ENCODE measurements at regions not wholly inside any gene's neighbourhood (a gene's known extent, or its start where the extent isn't known, plus 50 kb on each side); places are given as distances from the start of the nearest gene placed in this dataset.

DNA sequence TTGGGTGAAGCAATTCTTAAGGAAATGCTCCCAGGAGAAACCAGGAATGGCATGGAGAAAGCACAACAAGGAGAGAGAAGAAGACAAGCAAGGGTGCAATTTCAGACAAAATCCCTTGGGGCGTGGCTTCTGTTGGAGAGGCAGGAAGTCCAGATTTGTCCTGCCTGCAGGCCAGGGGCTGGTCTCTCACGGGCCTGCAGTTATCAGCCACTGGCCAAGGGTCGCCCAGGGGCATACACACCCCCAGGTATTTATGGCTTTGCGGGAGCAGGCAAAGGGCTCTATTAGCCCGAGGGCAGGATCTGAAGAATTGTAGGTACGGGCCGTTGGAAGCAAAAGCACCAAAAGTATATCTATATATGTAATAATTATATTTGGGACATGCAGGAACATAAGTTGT is 87.7 kb downstream of the IYD start:
- no peak for DNase-seq
- no peak for ATAC-seq

DNA sequence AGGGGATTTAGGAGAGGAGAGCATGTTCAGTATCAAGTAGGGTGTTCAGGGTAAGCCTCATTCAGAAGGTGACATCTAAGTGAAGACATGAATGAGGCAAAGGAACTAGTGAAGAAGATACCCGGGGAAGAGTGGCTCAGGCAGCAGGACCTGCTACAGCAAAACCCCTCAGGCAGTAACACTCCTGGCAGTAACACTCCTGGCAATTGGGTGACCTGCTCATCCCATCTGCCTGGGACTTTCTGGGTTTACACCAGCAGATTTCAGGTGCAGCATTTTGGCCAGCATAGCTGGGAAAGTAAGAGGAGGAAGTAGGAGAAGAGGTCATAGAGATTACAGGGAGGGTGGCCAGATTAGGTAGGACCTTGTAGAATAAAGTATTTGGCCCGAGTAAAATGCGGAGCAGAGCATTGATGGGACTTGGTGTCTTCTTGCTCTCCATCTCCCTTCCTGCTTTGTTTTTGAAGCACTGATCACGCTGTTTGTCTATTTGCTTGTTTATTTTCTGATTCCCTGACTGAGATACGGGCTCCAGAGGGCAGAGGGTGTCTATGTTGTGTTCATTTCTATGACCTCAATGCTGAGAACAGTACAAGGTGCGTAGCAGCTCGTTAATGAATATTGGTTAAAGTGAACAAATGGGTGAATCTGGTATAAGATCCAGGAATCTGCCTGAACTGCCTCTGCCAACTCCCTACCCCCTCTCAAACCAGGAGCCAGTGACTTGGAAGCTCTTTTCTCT is 88.3 kb downstream of the IYD start:
- Histone ChIP-seq H3K36me3 (ENCODE audit: insufficient read depth in 1 of 2, low read depth in 1 of 2) (no peaks in the 10 kb centered on the region), H3K27ac (no peak overlapping the region), H3K4me3 (no peak overlapping the region), H3K9me3 (no peaks in the 10 kb centered on the region), H3K4me1 (no peaks in the 10 kb centered on the region), H3K27me3 (ENCODE audit: insufficient read depth in 3 of 3, low read length in 2 of 3) (no peaks in the 10 kb centered on the region)
- 80 to 87% (median 85%) methylated on average over 7 of the region's 7 CpGs for WGBS, 3 donors
- ATAC-seq (no peak), DNase-seq (no peak)
- TF ChIP-seq, protein P1, sequence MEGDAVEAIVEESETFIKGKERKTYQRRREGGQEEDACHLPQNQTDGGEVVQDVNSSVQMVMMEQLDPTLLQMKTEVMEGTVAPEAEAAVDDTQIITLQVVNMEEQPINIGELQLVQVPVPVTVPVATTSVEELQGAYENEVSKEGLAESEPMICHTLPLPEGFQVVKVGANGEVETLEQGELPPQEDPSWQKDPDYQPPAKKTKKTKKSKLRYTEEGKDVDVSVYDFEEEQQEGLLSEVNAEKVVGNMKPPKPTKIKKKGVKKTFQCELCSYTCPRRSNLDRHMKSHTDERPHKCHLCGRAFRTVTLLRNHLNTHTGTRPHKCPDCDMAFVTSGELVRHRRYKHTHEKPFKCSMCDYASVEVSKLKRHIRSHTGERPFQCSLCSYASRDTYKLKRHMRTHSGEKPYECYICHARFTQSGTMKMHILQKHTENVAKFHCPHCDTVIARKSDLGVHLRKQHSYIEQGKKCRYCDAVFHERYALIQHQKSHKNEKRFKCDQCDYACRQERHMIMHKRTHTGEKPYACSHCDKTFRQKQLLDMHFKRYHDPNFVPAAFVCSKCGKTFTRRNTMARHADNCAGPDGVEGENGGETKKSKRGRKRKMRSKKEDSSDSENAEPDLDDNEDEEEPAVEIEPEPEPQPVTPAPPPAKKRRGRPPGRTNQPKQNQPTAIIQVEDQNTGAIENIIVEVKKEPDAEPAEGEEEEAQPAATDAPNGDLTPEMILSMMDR (IDR thresholded peaks at IDR 0.05), result no peak
- intact Hi-C loops (cut with DNase I), result no loop called here

More for the DNA sequence above, 87.7 kb downstream of the IYD start:
- Histone ChIP-seq H3K36me3 (ENCODE audit: insufficient read depth in 1 of 2, low read depth in 1 of 2) (no peaks in the 10 kb centered on the region), H3K9me3 (no peaks in the 10 kb centered on the region), H3K4me3 (no peak overlapping the region), H3K27ac (no peak overlapping the region), H3K27me3 (ENCODE audit: insufficient read depth in 3 of 3, low read length in 2 of 3) (no peaks in the 10 kb centered on the region), H3K4me1 (no peaks in the 10 kb centered on the region)
- intact Hi-C loops (cut with DNase I), result no loop called here
- TF ChIP-seq, protein P1 (IDR thresholded peaks at IDR 0.05), result no peak
- 63 to 73% (median 69%) methylated on average over 7 of the region's 7 CpGs for WGBS, 3 donors

DNA sequence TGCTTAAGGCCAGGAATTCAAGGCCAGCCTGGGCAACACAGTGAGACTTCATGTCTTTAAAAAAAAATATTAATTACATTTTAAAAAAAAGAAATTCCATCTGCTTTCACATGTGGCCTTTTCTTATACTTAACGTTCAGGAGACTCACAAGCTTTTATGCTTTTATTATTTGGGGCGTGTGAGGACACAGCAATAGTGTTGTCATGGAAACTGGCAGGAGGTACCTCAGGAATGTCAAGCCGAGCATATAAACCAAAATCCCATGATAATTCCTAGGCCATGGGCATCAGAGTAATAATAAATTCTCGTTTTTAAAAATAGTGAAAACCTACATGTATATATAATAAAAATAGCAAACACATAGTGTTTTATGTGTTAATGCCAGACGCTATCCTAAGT is 89.8 kb downstream of the IYD start:
- WGBS, 3 donors, result 38 to 48% (median 46%) methylated on average over 5 of the region's 5 CpGs
- ATAC-seq, result no peak
- intact Hi-C loops (cut with DNase I), result no loop called here

DNA sequence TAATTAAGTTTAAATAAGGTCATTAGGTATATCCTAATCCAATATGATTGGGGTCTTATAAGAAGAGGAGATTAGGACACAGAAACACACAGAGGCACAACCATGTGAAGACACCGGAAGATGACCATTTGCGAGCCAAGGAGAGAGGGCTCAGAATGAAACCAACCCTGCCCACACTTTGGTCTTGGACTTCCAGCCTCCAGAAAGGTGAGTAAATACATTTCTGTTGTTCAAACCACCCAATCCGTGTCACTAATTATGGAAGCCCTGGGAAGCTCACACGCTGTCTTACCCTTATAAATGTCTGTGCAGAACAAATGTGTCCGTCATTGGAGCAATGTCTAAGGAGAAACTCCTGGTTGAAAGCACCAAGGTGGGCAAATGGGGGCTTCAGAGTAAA is 95.0 kb downstream of the IYD start:
- Histone ChIP-seq H3K36me3 (ENCODE audit: insufficient read depth in 1 of 2, low read depth in 1 of 2) (no peaks in the 10 kb centered on the region), H3K4me1 (no peaks in the 10 kb centered on the region), H3K9me3 (no peaks in the 10 kb centered on the region), H3K27me3 (ENCODE audit: insufficient read depth in 3 of 3, low read length in 2 of 3) (no peaks in the 10 kb centered on the region), H3K27ac (no peak overlapping the region), H3K4me3 (no peak overlapping the region)
- DNase-seq (no peak), ATAC-seq (no peak)
- intact Hi-C loops (cut with DNase I), result no loop called here
- TF ChIP-seq, protein P1 (IDR thresholded peaks at IDR 0.05), result no peak
- 95 to 97% (median 97%) methylated on average over 5 of the region's 5 CpGs for WGBS, 3 donors

More for the DNA sequence above, 89.8 kb downstream of the IYD start:
- Histone ChIP-seq H3K4me1 (no peaks in the 10 kb centered on the region), H3K36me3 (ENCODE audit: insufficient read depth in 1 of 2, low read depth in 1 of 2) (no peaks in the 10 kb centered on the region), H3K27me3 (ENCODE audit: insufficient read depth in 3 of 3, low read length in 2 of 3) (no peaks in the 10 kb centered on the region), H3K9me3 (no peaks in the 10 kb centered on the region), H3K27ac (no peak overlapping the region), H3K4me3 (no peak overlapping the region)
- TF ChIP-seq, protein P1 (IDR thresholded peaks at IDR 0.05), result no peak
- no peak for DNase-seq

DNA sequence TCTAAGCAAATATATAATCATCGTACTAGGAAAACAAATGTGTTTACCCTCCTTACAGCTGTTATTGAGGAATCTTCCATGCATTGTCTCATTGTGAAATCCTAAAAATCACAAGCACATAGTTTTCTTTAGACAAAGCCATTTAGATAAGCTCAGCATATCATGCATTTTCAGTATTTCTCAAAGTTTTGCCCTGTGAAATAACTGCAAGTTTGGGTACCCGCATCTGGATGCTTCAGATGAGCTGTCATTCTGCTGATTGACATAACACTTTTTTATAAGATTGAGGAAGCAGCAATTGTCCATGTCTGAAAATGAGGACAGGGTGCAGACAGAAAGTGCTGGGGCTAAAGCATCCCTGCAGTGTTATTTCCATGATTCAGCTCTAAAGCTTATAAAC is 96.2 kb downstream of the IYD start:
- H3K9me3 ChIP-seq, result no peaks in the 10 kb centered on the region
- H3K27me3 ChIP-seq (ENCODE audit: insufficient read depth in 3 of 3, low read length in 2 of 3), result no peaks in the 10 kb centered on the region
- ATAC-seq, result no peak
- no peaks in the 10 kb centered on the region for H3K4me1 ChIP-seq
- no peak for DNase-seq
- no peak overlapping the region for H3K27ac ChIP-seq
- no peak overlapping the region for H3K4me3 ChIP-seq
- H3K36me3 ChIP-seq (ENCODE audit: insufficient read depth in 1 of 2, low read depth in 1 of 2), result no peaks in the 10 kb centered on the region
- TF ChIP-seq, protein P1 (IDR thresholded peaks at IDR 0.05), result no peak
- 75 to 76% (median 75%) methylated on average over 2 of the region's 2 CpGs for WGBS, 3 donors
- intact Hi-C loops (cut with DNase I), result no loop called here

All from psoas muscle (tissue), 7 donors.